ENCODE measurements at regions not wholly inside any gene's neighbourhood (a gene's known extent, or its start where the extent isn't known, plus 50 kb on each side); places are given as distances from the start of the nearest gene placed in this dataset.

DNA sequence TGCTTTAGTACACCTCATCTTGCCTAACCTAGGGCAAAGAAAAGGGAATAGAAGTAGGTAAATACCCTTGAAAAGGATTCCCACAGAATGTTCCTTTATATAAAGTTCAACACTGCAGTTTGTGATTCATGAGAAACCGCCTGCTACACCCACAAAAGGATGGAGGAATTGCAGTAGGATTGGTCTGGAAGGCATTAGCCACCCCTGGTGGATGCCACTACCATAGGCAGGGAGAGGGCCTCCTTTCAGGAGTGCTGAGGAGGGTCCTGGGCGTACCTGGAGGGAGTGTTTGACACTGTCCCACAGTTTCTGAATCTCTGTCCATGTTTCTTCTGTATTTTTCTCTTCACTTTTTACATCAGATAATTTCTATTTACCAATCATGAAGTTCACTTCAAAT is 221.8 kb upstream of the TMEM72 start:
- no peak for DNase-seq

DNA sequence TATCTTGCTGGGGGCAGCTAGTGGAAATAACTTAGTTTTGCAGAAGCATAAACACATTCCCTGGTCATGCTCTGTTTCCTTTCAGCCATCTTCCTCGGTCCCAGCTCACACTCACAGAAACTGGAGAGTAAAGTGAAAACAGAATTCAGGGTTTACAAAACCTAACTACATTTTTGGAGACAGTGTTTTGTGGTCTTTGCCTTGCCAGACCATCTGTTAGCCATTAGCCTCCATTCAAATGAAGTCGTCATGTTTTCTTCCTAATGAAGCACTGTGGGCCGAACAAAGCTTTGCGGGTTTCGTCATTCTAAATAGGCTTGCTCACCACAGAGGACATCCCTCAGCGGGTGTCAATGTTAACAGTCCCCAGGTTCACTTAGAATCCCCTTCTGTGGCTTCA is 214.6 kb upstream of the TMEM72 start:
- DNase-seq, result no peak

DNA sequence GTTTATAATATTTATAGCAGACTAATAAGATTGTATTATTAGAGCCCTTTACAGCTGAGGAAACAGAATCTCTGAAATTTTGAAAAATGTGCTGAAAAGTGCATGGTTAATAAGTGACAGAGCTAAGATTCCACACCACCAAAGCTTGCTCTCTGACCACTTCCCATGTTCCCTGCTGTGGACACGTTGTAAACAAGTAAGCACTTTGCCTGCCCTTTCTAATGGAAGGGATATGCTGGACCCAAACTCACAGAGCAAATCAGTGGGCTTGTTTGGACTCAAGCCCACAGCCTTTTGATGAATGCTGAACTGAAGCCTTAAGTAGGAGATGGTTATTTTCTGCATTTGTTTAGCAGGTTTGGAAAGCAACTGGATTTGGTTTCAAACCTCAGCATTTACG is 214.0 kb upstream of the TMEM72 start:
- DNase-seq, result no peak

GRCh38 chr10:44702531-44702930 is 208.6 kb upstream of the TMEM72 start:
- DNase-seq, result no peak

- DNase-seq, result no peak
These were observed 207.6 kb upstream of the TMEM72 start for GRCh38 chr10:44703241-44704155.

GRCh38 chr10:44704616-44705015 is 206.5 kb upstream of the TMEM72 start:
- DNase-seq, result no peak

DNA sequence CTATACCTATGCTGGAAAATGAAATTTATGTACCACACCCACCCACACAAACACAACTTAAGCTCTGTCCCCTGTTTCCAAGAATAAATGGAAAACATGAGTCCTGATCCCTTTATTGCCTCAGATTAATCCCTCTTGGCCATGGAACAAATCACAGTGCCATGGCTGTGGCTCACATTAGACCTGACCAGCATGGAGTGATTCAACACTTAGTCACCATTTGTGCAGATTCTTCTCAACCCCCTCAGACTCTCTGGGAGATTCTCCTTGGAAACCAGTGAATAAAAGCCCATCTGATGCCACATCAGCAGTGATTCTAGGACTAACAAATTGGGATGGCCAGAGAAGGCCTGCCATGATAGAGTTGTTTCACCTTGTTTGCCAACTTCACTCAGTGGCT is 204.4 kb upstream of the TMEM72 start:
- DNase-seq, result no peak

- no peak for DNase-seq
These were observed 197.8 kb upstream of the TMEM72 start for GRCh38 chr10:44713307-44713706.

DNA sequence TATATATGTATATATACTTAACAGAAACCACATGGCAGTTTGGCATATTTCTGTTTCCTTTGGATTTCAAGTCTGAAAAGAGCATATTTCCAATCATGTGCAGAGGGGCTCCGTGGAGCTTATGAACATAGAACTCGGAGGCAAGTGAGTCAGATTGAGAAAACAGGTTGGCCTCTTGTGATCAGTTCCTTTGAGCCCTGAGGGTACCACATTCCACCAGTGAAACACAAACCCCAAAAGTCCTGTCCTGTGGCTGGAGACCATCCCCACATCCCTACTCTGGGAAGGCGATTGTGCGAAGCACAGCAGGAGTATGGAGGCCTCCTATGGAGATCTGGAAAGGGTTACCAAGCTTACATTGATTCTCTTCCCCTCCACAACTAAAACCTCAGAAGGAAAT is 196.7 kb upstream of the TMEM72 start:
- DNase-seq, result no peak

GRCh38 chr10:44715136-44715535 is 196.0 kb upstream of the TMEM72 start:
- no peak for DNase-seq

DNA sequence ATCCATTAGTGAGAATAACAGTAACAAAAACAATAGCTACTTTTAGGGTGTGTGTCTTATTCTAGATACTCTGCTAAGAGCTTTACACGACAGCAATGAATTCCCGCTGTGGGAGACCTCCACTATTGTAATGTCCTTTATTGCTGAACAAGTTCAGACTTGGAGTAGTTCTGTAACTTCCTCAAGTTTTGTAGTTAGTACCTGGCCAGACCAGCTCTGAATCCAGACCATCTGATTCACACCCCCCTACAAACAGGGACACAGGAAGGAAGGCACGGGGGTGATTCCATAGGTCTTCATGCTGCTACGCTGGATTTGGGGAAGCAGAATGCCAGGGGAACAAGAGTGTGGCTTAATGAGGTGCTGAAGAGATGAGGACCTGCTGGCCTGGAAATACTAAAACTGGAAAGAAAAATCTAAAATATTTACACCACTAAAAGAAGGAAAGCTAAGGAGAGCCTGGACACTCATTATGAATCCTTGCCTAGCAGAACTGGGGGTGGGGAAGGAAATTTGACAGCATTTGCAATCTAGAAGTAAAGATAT is 194.6 kb upstream of the TMEM72 start:
- no peak for DNase-seq

GRCh38 chr10:44723082-44723481 is 188.1 kb upstream of the TMEM72 start:
- peak; percentile 68 for DNase-seq

- DNase-seq, result no peak
These were observed 187.4 kb upstream of the TMEM72 start for GRCh38 chr10:44723619-44724325.

DNA sequence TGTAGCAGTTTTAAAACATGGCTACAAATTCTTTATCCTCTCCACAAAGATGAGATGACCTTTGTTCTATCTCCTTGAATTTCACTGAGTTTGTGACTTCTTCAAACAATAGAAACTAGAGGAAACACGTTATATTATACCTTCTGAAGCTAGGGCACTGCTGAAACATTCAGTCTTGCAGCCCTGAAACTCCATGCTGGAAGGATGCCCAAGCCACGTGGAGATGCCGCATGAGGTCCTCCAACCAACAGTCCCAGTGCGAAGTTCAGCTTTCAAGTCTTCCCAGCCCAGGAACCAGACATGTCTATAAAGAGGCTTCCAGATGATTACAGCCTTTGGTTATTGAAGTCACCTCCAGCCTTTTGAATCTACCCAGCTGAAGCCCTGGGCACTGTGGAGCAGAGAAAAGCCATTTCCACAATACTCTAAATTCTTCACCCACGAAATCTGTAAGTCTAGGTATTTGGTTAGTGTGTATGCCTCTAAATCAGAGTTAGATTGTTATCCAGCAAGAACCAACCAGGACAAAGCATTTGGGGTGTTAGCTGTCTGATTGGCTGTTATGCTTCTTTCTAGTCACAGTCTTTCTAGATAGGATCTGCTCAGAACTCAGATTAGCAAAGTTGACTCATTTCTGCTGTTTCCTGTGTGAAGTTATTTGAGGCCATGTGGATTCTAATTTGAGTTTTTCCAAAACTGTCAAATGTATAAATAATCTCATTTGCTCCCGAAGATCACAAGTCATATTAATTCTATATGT is 186.5 kb upstream of the TMEM72 start:
- peak; percentile 87 for DNase-seq

GRCh38 chr10:44725404-44725803 is 185.7 kb upstream of the TMEM72 start:
- peak; percentile 97 for DNase-seq

GRCh38 chr10:44731283-44731682 is 179.9 kb upstream of the TMEM72 start:
- DNase-seq, result no peak

DNA sequence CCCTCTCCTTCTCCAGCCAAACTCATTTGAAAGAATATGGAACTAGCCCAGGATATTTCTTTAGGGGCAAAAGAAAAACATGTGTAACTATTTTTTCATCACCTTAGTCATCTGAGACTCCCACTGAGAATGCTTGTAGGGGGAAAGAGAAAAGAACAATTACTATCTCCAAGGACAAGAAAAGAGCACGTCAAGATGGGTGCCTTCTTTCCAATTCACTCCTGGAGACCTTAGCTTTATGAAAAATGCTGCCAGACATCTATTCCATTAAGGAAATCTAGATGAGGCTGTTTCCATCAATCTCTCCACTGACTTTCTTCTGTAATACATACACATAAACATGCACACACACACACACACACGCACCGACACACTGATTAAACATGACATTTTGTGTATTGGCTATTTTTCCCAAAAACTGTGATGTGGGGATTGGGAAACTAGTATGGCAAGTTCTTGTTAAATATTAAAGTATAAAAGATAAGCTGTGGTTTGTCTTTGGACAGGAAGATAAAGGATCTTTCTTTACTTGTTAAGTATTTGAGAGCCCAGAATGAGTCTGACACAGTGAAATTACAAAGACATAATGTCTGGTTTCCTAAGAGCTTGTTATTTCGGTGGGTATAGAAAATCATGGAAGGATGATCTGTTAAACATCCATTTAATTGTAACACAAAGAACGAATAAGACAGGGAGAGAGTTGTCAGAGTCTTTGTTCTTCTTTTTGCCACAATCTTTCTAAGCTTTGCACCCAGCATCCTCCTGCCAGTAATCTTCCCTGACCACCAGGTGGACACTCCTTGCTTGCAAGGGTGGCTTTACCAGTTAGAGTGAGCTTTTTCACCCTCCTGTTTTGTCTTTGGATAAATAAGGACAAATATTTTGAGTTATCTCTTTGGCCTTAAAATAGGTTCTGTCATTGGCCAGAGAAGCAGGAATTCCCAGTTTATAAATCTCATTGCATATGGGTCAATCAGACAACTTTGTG is 177.3 kb upstream of the TMEM72 start:
- DNase-seq, result no peak

DNA sequence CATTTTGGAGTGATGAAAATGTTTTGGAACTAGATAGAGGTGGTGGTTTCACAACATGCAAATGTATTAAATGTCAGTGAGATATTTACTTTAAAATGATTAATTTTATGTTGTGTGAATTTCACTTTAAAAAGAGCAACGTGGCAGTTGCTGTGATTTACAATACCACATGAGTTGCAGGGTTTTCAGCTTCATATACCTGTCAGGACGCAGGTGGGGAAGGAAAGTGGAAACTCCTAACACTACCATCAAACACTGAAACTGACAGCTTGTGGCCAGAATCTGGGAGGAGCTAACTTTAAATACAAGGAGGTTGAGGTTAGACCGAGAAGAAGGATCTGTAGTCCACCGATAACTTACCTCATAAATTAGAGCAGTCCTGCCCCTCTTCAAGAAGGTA is 168.9 kb upstream of the TMEM72 start:
- no peak for DNase-seq

DNA sequence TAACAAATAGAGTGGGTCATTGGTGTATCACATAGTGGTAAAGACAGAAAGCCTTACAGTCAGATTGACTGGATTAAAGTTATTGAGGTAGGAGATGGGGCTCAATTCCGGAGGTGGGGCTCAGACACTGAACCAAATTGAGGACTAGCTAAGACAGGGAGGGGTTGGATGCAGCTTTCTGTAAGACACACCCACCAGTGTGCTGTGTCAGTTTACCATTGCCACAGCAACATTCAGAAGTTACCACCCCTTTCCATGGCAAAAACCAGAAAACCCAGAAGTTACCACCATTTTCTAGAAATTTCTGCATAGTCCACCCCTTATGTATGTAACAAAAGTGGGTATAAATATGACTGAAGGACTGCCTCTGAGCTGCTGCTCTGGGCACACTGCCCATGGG is 167.6 kb upstream of the TMEM72 start:
- DNase-seq, result no peak

DNA sequence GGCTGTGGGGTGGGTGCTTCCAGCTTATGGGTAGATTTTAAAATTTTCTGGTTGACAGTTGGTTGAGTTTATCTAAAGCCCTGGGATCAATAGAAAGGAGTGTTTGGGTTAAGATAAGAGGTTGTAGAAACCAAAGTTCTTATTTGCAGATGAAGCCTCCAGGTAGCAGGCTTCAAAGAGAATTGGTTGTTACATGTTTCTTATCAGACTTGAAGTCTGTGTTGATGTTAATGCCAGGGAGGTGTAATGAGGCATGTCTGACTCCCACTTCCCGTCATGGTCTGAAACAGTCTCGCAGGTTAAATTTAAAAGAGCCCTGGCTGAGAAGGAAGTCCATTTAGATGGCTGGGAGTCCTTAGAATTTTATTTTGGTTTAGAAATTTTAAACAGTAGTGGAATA is 165.2 kb upstream of the TMEM72 start:
- DNase-seq, result no peak

GRCh38 chr10:44747593-44748172 is 163.5 kb upstream of the TMEM72 start:
- DNase-seq, result no peak

DNA sequence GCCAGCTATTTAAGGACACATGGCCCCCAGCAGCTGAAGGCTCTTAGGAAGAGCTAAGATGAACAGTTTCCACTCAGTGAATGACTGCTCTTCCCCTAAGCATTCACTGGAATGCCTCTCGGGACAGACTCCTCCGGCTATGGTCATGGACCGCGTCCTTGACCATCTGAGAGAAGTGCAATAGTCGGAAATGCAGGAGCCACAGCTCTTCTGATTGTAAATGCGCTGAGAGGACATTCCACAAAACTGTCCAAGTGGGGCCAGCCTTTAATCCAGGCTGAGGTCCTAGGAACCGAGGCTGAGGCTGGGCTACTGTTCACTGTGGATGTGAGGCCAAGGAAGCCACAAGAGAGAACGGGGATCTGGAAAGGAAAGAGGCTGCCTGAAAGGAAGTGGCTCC is 162.0 kb upstream of the TMEM72 start:
- no peak for DNase-seq

All from MV-4-11 (cell line).